ENCODE measurements at regions not wholly inside any gene's neighbourhood (a gene's known extent, or its start where the extent isn't known, plus 50 kb on each side); places are given as distances from the start of the nearest gene placed in this dataset.
"Not testable (repeated sequence)": the region's sequence is repeated elsewhere in the genome, so short reads cannot be mapped to it uniquely, and the experiment has no call there.

- H3K36me3 Mint-ChIP-seq (ENCODE audit: low read depth); H3K4me1 Mint-ChIP-seq (ENCODE audit: low read depth); H3K27ac Mint-ChIP-seq; DNase-seq (ENCODE audit: low spot score); H3K9me3 Mint-ChIP-seq; H3K27me3 Mint-ChIP-seq (ENCODE audit: insufficient read depth); intact Hi-C loops (cut with micrococcal nuclease); H3K4me3 Mint-ChIP-seq: not testable (repeated sequence)
Measured at GRCh38 chr6:63053206-63053605, 158.1 kb upstream of the FKBP1C start.

DNA sequence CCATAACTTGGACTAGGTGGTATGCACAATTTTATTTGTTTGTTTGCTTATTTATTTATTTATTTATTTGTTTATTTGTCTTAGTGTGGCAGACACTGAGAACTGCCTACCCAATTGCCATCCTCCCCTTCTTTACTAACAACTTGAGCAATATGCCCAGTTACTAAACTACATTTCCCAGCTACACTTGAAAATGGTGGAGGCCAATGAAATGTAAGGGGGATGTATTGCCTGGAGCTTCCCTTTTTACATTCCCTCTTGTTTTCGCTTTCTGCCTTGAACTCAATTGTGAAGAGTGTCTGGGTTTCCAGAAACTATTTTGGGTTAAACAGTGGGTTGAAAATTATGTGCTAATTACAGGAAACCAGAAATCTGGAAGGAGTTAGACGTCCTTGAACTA lies 152.7 kb upstream of the FKBP1C start:
- Mint-ChIP-seq H3K36me3 (ENCODE audit: low read depth) (no peaks in the 10 kb centered on the region), H3K4me3 (no peak overlapping the region), H3K27me3 (ENCODE audit: insufficient read depth) (no peaks in the 10 kb centered on the region), H3K4me1 (ENCODE audit: low read depth) (no peaks in the 10 kb centered on the region), H3K9me3 (no peaks in the 10 kb centered on the region), H3K27ac (no peak overlapping the region)
- DNase-seq (ENCODE audit: low spot score), result no peak
- intact Hi-C loops (cut with micrococcal nuclease), result no loop called here

- H3K27me3 Mint-ChIP-seq (ENCODE audit: insufficient read depth), result no peaks in the 10 kb centered on the region
- H3K27ac Mint-ChIP-seq, result no peak overlapping the region
- no peaks in the 10 kb centered on the region for H3K4me1 Mint-ChIP-seq (ENCODE audit: low read depth)
- no peaks in the 10 kb centered on the region for H3K36me3 Mint-ChIP-seq (ENCODE audit: low read depth)
- no peak overlapping the region for H3K4me3 Mint-ChIP-seq
- no peak for DNase-seq (ENCODE audit: low spot score)
- intact Hi-C loops (cut with micrococcal nuclease), result no loop called here
- peaks cover 5% of the 10 kb centered on the region for H3K9me3 Mint-ChIP-seq
Measured at GRCh38 chr6:63063631-63064271, 147.5 kb upstream of the FKBP1C start.

- intact Hi-C loops (cut with micrococcal nuclease), result loop anchor here (5.0 kb wide), 1 partner anchor 696 kb away; no protein-coding TSS in a partner anchor
- Mint-ChIP-seq H3K27ac (no peak overlapping the region), H3K27me3 (ENCODE audit: insufficient read depth) (no peaks in the 10 kb centered on the region), H3K36me3 (ENCODE audit: low read depth) (no peaks in the 10 kb centered on the region), H3K4me3 (no peak overlapping the region), H3K9me3 (peaks cover 5% of the 10 kb centered on the region), H3K4me1 (ENCODE audit: low read depth) (no peaks in the 10 kb centered on the region)
- no peak for DNase-seq (ENCODE audit: low spot score)
Measured at GRCh38 chr6:63066055-63066704, 145.1 kb upstream of the FKBP1C start.

DNA sequence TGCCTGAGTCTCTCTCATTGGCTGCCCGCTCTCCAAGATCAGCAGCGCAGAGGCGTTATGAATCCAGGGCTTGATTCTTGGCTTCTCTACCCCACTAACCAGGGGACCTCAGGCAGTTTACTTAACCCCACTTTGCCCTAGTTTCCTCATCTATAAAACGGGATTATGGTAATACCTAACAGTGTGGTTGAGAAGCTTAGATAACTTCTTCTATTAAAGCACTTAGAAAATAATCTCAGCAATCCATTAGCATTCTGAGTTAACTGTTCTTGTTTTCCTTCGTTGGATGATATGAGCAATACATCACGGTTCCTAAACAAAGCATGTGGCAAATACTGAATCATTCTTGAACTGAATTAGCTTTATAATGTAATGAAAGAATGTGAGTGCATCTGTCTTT lies 116.3 kb upstream of the FKBP1C start:
- no peaks in the 10 kb centered on the region for H3K9me3 Mint-ChIP-seq
- intact Hi-C loops (cut with micrococcal nuclease), result no loop called here
- no peak overlapping the region for H3K4me3 Mint-ChIP-seq
- no peak for DNase-seq (ENCODE audit: low spot score)
- no peaks in the 10 kb centered on the region for H3K27me3 Mint-ChIP-seq (ENCODE audit: insufficient read depth)
- H3K4me1 Mint-ChIP-seq (ENCODE audit: low read depth), result no peaks in the 10 kb centered on the region
- no peaks in the 10 kb centered on the region for H3K36me3 Mint-ChIP-seq (ENCODE audit: low read depth)
- no peak overlapping the region for H3K27ac Mint-ChIP-seq

DNA sequence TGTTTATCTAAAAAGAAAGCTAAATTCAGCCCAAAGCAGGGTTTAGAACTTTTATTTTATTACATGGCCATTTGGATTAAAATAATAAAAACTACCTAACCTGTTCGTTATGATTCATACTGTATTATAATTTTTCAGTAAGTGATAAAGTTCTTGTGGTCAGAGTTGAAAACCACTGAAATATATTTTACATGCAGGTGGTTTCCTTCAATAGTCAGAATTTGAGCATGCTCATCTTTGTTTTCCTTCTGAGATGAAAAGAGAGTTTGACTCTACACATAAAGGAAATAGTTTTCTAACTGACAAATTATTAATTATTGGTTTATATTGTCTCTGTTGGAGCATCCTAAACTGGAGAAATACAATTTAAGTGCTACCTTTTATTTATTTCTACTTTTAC lies 114.0 kb upstream of the FKBP1C start:
- Mint-ChIP-seq H3K27ac (no peak overlapping the region), H3K4me3 (no peak overlapping the region), H3K9me3 (no peaks in the 10 kb centered on the region), H3K27me3 (ENCODE audit: insufficient read depth) (no peaks in the 10 kb centered on the region), H3K36me3 (ENCODE audit: low read depth) (no peaks in the 10 kb centered on the region), H3K4me1 (ENCODE audit: low read depth) (no peaks in the 10 kb centered on the region)
- intact Hi-C loops (cut with micrococcal nuclease), result no loop called here
- DNase-seq (ENCODE audit: low spot score), result no peak

DNA sequence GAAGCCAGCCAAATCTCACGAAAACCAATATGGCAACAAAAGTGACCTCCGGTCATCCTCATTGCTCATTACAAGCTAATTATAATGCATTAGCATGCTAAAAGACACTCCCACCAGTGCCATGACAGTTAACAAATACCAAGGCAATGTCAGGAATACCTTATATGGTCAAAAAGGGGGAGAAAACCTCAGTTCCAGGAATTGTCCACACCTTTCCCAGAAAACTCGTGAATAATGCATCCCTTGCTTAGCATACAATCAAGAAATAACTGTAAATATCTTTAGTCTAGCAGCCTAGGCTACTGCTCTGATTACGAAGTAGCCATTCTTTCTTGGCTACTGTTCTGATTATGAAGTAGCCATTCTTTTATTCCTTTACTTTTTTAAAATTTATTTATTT lies 112.5 kb upstream of the FKBP1C start:
- no peak for DNase-seq (ENCODE audit: low spot score)
- intact Hi-C loops (cut with micrococcal nuclease), result no loop called here

DNA sequence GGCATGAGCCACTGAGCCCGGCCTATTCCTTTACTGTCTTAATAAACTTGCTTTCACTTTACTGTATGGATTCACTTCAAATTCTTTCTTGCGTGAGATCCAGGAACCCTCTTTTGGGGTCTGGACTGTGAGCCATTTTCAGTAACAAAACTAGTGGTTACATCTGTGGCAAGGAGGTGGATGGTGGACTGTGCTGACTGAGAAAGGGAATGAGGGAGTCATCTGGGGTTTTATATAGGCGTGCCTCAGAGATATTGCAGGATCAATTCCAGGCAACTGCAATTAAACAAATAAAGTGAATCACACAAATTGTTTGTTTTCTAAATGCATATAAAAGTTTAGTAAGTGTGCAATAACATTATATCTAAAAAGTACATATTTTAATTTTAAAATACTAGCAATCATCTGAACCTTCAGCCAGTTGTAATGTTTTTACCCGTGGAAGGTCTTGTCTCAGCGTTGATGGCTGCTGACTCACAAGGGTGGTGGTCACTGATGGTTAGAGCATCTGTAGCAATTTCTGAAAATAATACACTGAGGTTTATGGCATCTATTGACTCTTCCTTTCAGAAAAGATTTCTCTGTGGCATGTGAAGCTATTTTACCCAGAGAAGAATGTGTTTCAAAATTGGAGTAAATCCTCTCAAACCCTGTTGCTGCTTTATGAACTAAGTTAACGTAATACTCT lies 111.4 kb upstream of the FKBP1C start:
- no peaks in the 10 kb centered on the region for H3K9me3 Mint-ChIP-seq

More for the DNA sequence above, 112.5 kb upstream of the FKBP1C start:
- Mint-ChIP-seq H3K27ac (no peak overlapping the region), H3K36me3 (ENCODE audit: low read depth) (no peaks in the 10 kb centered on the region), H3K4me1 (ENCODE audit: low read depth) (no peaks in the 10 kb centered on the region), H3K4me3 (no peak overlapping the region), H3K27me3 (ENCODE audit: insufficient read depth) (no peaks in the 10 kb centered on the region), H3K9me3 (no peaks in the 10 kb centered on the region)

DNA sequence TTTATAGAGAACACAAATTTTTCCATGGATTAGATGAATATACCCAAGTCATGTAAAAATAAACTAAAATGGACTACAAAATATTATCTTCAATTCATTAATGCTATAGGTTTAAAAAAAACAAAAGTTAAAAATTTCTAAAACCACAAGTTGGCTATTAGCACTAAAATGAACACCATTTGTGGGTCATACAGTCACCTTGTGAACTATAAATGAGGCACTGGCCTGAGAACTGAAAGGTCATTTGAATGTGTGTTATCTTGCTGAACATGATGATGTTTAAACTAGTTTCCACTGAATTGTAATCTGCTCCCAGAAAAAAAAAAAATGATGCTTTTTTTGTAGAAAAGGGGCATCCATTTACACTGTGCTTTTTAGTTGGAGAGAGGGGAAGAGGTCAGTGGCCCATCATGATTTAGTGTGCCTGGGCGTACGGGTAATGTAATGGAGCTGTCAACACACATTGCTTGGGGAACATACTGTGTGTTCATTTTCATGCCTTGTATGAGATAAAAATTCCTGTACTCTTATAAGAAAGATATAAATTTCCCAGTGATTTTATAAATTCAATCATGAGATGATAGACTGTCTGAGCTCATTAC lies 96.6 kb upstream of the FKBP1C start:
- no peaks in the 10 kb centered on the region for H3K27me3 Mint-ChIP-seq (ENCODE audit: insufficient read depth)

More for the DNA sequence above, 111.4 kb upstream of the FKBP1C start:
- H3K4me3 Mint-ChIP-seq, result no peak overlapping the region
- DNase-seq (ENCODE audit: low spot score), result no peak
- no peak overlapping the region for H3K27ac Mint-ChIP-seq
- intact Hi-C loops (cut with micrococcal nuclease), result no loop called here
- no peaks in the 10 kb centered on the region for H3K4me1 Mint-ChIP-seq (ENCODE audit: low read depth)
- H3K27me3 Mint-ChIP-seq (ENCODE audit: insufficient read depth), result no peaks in the 10 kb centered on the region
- no peaks in the 10 kb centered on the region for H3K36me3 Mint-ChIP-seq (ENCODE audit: low read depth)

DNA sequence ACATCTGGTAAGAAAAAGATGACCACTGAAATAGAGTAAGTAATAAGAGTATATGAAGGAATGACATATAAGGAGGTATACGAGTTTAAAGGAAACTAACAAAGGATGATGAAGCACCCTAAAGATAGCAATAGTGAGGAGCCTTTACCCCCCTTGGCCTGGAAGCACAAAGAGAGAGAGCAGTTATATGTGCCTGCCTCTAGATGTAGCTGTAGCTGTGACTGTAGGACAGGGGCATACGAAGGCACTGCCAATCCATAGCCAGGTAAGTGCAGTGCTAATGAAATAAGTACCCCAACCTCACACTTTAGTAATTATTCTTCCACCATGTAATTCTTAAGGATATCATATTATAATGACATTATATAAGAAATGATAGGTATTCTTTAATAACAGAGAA lies 90.1 kb upstream of the FKBP1C start:
- no peak overlapping the region for H3K27ac Mint-ChIP-seq

More for the DNA sequence above, 96.6 kb upstream of the FKBP1C start:
- Mint-ChIP-seq H3K4me3 (no peak overlapping the region), H3K27ac (no peak overlapping the region), H3K4me1 (ENCODE audit: low read depth) (no peaks in the 10 kb centered on the region), H3K9me3 (no peaks in the 10 kb centered on the region), H3K36me3 (ENCODE audit: low read depth) (no peaks in the 10 kb centered on the region)
- no peak for DNase-seq (ENCODE audit: low spot score)
- intact Hi-C loops (cut with micrococcal nuclease), result no loop called here

GRCh38 chr6:63140114-63140513 lies 71.2 kb upstream of the FKBP1C start:
- Mint-ChIP-seq H3K36me3 (ENCODE audit: low read depth) (no peaks in the 10 kb centered on the region), H3K9me3 (peaks cover 7% of the 10 kb centered on the region), H3K4me3 (no peak overlapping the region), H3K27me3 (ENCODE audit: insufficient read depth) (no peaks in the 10 kb centered on the region), H3K27ac (no peak overlapping the region), H3K4me1 (ENCODE audit: low read depth) (no peaks in the 10 kb centered on the region)
- no peak for DNase-seq (ENCODE audit: low spot score)
- intact Hi-C loops (cut with micrococcal nuclease), result no loop called here

More for the DNA sequence above, 90.1 kb upstream of the FKBP1C start:
- Mint-ChIP-seq H3K9me3 (no peaks in the 10 kb centered on the region), H3K27me3 (ENCODE audit: insufficient read depth) (no peaks in the 10 kb centered on the region), H3K36me3 (ENCODE audit: low read depth) (no peaks in the 10 kb centered on the region), H3K4me3 (no peak overlapping the region), H3K4me1 (ENCODE audit: low read depth) (no peaks in the 10 kb centered on the region)
- no peak for DNase-seq (ENCODE audit: low spot score)
- intact Hi-C loops (cut with micrococcal nuclease), result no loop called here

DNA sequence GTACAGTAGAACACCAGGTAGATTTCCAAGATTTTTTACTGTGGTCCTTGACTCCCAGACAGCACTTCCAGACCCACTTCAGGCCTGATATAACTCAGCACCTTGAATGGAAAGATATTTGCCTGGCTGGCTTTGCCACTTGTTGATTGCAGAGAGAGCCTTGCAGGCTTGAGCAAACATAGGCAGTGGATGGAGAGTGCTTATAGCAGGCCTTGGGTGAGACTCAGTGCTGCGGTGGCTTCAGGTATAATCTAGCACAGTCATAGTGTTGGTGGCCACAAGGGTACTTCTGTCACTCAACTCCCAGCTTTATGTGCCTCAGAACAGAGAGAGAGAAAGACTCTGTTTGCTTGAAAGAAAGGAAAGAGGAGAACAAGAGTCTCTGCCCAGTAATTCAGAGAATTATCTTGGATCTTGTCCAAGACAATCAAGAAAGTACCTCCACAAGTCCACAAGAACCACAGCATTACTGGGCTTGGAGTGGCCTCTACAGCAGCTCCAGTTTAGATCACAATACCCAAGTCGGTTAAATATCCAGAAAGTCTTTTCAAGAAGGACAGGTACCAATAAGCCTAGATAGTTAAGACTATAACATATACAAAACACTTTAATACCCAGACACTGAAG lies 70.5 kb upstream of the FKBP1C start:
- no peak for DNase-seq (ENCODE audit: low spot score)
- H3K4me3 Mint-ChIP-seq, result no peak overlapping the region

DNA sequence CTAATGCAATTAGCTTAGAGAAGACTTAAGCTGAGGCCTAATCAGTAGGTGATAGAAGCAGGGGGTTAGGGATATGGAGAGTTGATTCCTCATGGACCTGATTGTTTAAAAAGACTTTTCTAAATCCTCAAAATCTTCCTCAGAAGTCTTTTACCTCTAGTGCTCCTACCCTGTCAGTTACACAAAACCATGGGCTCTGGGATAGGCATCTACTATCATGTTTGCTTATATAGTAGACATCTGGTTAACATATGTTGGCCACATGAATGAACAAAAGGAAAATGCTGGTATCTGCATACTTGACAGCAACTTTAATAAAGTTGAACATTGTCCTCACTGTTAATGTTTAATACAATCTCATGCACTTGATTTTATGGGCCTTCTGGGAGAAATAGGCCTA lies 61.5 kb upstream of the FKBP1C start:
- Mint-ChIP-seq H3K4me1 (ENCODE audit: low read depth) (no peaks in the 10 kb centered on the region), H3K27me3 (ENCODE audit: insufficient read depth) (no peaks in the 10 kb centered on the region)

More for the DNA sequence above, 70.5 kb upstream of the FKBP1C start:
- intact Hi-C loops (cut with micrococcal nuclease), result no loop called here
- H3K27me3 Mint-ChIP-seq (ENCODE audit: insufficient read depth), result no peaks in the 10 kb centered on the region
- no peak overlapping the region for H3K27ac Mint-ChIP-seq
- H3K4me1 Mint-ChIP-seq (ENCODE audit: low read depth), result no peaks in the 10 kb centered on the region
- peaks cover 7% of the 10 kb centered on the region for H3K9me3 Mint-ChIP-seq
- H3K36me3 Mint-ChIP-seq (ENCODE audit: low read depth), result no peaks in the 10 kb centered on the region

More for the DNA sequence above, 61.5 kb upstream of the FKBP1C start:
- DNase-seq (ENCODE audit: low spot score), result no peak
- intact Hi-C loops (cut with micrococcal nuclease), result no loop called here
- Mint-ChIP-seq H3K27ac (no peak overlapping the region), H3K9me3 (no peaks in the 10 kb centered on the region), H3K36me3 (ENCODE audit: low read depth) (no peaks in the 10 kb centered on the region), H3K4me3 (no peak overlapping the region)
